ENCODE measurements at regions not wholly inside any gene's neighbourhood (a gene's known extent, or its start where the extent isn't known, plus 50 kb on each side); places are given as distances from the start of the nearest gene placed in this dataset.

DNA sequence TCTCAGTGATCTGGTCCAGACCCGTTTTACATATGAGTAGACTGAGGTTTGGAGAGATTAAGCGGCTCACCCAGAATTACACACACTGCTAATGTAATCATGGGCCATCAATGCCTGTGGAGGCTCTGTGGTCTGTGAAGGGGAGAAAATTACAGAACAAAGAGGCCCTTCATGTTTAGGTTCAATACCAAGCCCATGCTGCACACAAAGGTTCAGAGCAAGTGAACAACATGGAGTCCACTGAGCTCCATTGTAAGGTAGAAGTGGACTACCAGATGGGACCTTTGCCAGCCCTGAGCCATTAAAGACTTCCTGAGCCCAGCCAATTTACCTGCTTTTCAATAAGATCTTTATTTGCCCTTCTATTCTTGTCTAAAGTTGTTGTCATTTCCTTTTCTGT, 109.8 kb downstream of the LUZP4 start (continued):
- TF ChIP-seq, protein P1, sequence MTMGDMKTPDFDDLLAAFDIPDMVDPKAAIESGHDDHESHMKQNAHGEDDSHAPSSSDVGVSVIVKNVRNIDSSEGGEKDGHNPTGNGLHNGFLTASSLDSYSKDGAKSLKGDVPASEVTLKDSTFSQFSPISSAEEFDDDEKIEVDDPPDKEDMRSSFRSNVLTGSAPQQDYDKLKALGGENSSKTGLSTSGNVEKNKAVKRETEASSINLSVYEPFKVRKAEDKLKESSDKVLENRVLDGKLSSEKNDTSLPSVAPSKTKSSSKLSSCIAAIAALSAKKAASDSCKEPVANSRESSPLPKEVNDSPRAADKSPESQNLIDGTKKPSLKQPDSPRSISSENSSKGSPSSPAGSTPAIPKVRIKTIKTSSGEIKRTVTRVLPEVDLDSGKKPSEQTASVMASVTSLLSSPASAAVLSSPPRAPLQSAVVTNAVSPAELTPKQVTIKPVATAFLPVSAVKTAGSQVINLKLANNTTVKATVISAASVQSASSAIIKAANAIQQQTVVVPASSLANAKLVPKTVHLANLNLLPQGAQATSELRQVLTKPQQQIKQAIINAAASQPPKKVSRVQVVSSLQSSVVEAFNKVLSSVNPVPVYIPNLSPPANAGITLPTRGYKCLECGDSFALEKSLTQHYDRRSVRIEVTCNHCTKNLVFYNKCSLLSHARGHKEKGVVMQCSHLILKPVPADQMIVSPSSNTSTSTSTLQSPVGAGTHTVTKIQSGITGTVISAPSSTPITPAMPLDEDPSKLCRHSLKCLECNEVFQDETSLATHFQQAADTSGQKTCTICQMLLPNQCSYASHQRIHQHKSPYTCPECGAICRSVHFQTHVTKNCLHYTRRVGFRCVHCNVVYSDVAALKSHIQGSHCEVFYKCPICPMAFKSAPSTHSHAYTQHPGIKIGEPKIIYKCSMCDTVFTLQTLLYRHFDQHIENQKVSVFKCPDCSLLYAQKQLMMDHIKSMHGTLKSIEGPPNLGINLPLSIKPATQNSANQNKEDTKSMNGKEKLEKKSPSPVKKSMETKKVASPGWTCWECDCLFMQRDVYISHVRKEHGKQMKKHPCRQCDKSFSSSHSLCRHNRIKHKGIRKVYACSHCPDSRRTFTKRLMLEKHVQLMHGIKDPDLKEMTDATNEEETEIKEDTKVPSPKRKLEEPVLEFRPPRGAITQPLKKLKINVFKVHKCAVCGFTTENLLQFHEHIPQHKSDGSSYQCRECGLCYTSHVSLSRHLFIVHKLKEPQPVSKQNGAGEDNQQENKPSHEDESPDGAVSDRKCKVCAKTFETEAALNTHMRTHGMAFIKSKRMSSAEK (CRISPR knock-in tag; IDR thresholded peaks at IDR 0.05; ENCODE audit: borderline replicate concordance): no peak
- TF ChIP-seq EMX1 (CRISPR knock-in tag; IDR thresholded peaks at IDR 0.05) (no peak), TCF7 (CRISPR knock-in tag; IDR thresholded peaks at IDR 0.05; ENCODE audit: low read depth) (no peak), KAT7 (CRISPR knock-in tag; IDR thresholded peaks at IDR 0.05; ENCODE audit: borderline replicate concordance) (no peak)
- TF ChIP-seq, protein P2, sequence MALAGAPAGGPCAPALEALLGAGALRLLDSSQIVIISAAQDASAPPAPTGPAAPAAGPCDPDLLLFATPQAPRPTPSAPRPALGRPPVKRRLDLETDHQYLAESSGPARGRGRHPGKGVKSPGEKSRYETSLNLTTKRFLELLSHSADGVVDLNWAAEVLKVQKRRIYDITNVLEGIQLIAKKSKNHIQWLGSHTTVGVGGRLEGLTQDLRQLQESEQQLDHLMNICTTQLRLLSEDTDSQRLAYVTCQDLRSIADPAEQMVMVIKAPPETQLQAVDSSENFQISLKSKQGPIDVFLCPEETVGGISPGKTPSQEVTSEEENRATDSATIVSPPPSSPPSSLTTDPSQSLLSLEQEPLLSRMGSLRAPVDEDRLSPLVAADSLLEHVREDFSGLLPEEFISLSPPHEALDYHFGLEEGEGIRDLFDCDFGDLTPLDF (CRISPR knock-in tag; IDR thresholded peaks at IDR 0.05): no peak

DNA sequence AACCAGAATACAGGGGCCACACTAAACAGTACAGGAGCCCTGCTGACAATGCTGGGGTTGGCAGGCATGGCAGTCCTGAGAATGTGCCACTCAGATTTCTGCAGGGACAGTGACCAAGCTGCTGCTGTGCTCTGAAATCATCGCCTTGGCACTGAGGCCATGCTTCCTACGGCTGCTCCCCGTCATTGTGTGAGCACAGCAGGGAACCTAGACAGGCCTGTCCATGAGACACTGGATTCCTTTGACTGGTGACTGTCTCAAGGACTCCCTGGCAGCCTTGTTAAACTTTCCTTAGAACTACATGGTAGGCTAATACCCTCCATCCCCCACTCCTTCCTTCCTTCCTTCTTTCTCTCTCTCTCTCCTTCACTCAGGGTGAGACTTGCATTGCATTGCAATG, 111.4 kb downstream of the LUZP4 start:
- H3K4me3 Mint-ChIP-seq: no peak overlapping the region
- no peaks in the 10 kb centered on the region for H3K36me3 Mint-ChIP-seq
- H3K9me3 Mint-ChIP-seq: no peaks in the 10 kb centered on the region
- ChIA-PET CTCF (interaction anchor here (1.6 to 1.7 kb wide), 2 partner anchors 241 to 251 kb away, joined by 3 to 5 read pairs; no protein-coding TSS in a partner anchor), POLR2A (no interaction called here)
- peaks cover 15% of the 10 kb centered on the region for H3K4me1 Mint-ChIP-seq
- DNase-seq (ENCODE audit: low spot score) (peak; percentile 14), ATAC-seq (peak; percentile 61)
- TF ChIP-seq ZNF121 (CRISPR knock-in tag; IDR thresholded peaks at IDR 0.05): 0 out of 2 replicates have a peak, but pooled peaks have one; percentile 22
- no peak for TF ChIP-seq ZNF219 (CRISPR knock-in tag; IDR thresholded peaks at IDR 0.05; ENCODE audit: borderline replicate concordance)
- no peak overlapping the region for H3K27ac Mint-ChIP-seq
- H3K27me3 Mint-ChIP-seq (ENCODE audit: low read depth): no peaks in the 10 kb centered on the region

DNA sequence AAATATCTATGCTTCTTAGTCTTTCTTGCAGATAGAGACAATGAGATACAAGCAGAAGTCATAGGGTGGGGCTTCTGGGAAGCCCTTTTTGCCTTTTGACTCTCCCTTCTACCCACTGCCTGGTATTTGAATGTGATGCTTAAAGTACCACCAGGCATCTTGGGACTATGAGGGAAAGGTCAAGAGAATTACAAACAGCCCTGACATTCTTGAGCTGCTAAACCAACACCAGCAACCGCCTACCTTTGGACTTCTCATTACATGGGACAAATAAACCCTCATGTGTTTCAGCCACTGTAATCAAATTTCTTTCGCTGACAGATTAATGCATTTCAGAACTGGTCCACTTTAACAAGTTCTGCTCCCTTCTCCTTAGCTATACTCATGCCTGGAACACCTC, 112.8 kb downstream of the LUZP4 start:
- Mint-ChIP-seq H3K36me3 (no peaks in the 10 kb centered on the region), H3K27ac (no peak overlapping the region), H3K4me3 (no peak overlapping the region), H3K27me3 (ENCODE audit: low read depth) (no peaks in the 10 kb centered on the region), H3K4me1 (peaks cover 15% of the 10 kb centered on the region), H3K9me3 (no peaks in the 10 kb centered on the region)
- CTCF ChIA-PET: no interaction called here
- no peak for ATAC-seq
- POLR2A ChIA-PET: no interaction called here
- DNase-seq (ENCODE audit: low spot score): no peak
- TF ChIP-seq ZNF671 (CRISPR knock-in tag; IDR thresholded peaks at IDR 0.05) (no peak), ZNF317 (CRISPR knock-in tag; IDR thresholded peaks at IDR 0.05; ENCODE audit: borderline replicate concordance, low read depth) (no peak), ATF1 (CRISPR knock-in tag; IDR thresholded peaks at IDR 0.05) (no peak), ZNF219 (CRISPR knock-in tag; IDR thresholded peaks at IDR 0.05; ENCODE audit: borderline replicate concordance) (no peak), FOXJ3 (CRISPR knock-in tag; IDR thresholded peaks at IDR 0.05; ENCODE audit: borderline replicate concordance) (no peak), ZNF232 (CRISPR knock-in tag; IDR thresholded peaks at IDR 0.05) (no peak), RORB (CRISPR knock-in tag; IDR thresholded peaks at IDR 0.05) (no peak), JUN (CRISPR knock-in tag; IDR thresholded peaks at IDR 0.05) (no peak)
- TF ChIP-seq, protein P3, sequence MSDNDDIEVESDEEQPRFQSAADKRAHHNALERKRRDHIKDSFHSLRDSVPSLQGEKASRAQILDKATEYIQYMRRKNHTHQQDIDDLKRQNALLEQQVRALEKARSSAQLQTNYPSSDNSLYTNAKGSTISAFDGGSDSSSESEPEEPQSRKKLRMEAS (CRISPR knock-in tag; IDR thresholded peaks at IDR 0.05): no peak
- TF ChIP-seq, protein P4, sequence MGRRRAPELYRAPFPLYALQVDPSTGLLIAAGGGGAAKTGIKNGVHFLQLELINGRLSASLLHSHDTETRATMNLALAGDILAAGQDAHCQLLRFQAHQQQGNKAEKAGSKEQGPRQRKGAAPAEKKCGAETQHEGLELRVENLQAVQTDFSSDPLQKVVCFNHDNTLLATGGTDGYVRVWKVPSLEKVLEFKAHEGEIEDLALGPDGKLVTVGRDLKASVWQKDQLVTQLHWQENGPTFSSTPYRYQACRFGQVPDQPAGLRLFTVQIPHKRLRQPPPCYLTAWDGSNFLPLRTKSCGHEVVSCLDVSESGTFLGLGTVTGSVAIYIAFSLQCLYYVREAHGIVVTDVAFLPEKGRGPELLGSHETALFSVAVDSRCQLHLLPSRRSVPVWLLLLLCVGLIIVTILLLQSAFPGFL (CRISPR knock-in tag; IDR thresholded peaks at IDR 0.05; ENCODE audit: borderline replicate concordance): no peak
- TF ChIP-seq, protein P5, sequence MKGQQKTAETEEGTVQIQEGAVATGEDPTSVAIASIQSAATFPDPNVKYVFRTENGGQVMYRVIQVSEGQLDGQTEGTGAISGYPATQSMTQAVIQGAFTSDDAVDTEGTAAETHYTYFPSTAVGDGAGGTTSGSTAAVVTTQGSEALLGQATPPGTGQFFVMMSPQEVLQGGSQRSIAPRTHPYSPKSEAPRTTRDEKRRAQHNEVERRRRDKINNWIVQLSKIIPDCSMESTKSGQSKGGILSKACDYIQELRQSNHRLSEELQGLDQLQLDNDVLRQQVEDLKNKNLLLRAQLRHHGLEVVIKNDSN (CRISPR knock-in tag; IDR thresholded peaks at IDR 0.05): no peak
- TF ChIP-seq, protein P6, sequence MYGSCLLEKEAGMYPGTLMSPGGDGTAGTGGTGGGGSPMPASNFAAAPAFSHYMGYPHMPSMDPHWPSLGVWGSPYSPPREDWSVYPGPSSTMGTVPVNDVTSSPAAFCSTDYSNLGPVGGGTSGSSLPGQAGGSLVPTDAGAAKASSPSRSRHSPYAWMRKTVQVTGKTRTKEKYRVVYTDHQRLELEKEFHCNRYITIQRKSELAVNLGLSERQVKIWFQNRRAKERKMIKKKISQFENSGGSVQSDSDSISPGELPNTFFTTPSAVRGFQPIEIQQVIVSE (CRISPR knock-in tag; IDR thresholded peaks at IDR 0.05; ENCODE audit: borderline replicate concordance): no peak
- TF ChIP-seq, protein P7, sequence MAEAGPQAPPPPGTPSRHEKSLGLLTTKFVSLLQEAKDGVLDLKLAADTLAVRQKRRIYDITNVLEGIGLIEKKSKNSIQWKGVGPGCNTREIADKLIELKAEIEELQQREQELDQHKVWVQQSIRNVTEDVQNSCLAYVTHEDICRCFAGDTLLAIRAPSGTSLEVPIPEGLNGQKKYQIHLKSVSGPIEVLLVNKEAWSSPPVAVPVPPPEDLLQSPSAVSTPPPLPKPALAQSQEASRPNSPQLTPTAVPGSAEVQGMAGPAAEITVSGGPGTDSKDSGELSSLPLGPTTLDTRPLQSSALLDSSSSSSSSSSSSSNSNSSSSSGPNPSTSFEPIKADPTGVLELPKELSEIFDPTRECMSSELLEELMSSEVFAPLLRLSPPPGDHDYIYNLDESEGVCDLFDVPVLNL (CRISPR knock-in tag; IDR thresholded peaks at IDR 0.05; ENCODE audit: borderline replicate concordance, low read depth): no peak
- TF ChIP-seq, protein P8, sequence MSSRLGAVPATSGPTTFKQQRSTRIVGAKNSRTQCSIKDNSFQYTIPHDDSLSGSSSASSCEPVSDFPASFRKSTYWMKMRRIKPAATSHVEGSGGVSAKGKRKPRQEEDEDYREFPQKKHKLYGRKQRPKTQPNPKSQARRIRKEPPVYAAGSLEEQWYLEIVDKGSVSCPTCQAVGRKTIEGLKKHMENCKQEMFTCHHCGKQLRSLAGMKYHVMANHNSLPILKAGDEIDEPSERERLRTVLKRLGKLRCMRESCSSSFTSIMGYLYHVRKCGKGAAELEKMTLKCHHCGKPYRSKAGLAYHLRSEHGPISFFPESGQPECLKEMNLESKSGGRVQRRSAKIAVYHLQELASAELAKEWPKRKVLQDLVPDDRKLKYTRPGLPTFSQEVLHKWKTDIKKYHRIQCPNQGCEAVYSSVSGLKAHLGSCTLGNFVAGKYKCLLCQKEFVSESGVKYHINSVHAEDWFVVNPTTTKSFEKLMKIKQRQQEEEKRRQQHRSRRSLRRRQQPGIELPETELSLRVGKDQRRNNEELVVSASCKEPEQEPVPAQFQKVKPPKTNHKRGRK (CRISPR knock-in tag; IDR thresholded peaks at IDR 0.05; ENCODE audit: borderline replicate concordance): no peak
- TF ChIP-seq, protein P9, sequence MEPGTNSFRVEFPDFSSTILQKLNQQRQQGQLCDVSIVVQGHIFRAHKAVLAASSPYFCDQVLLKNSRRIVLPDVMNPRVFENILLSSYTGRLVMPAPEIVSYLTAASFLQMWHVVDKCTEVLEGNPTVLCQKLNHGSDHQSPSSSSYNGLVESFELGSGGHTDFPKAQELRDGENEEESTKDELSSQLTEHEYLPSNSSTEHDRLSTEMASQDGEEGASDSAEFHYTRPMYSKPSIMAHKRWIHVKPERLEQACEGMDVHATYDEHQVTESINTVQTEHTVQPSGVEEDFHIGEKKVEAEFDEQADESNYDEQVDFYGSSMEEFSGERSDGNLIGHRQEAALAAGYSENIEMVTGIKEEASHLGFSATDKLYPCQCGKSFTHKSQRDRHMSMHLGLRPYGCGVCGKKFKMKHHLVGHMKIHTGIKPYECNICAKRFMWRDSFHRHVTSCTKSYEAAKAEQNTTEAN (CRISPR knock-in tag; IDR thresholded peaks at IDR 0.05): no peak

Measured in WTC11 (cell line).